NCI-H1048 (cell line): ENCODE measurements at regions not wholly inside any gene's neighbourhood (a gene's known extent, or its start where the extent isn't known, plus 50 kb on each side); places are given as distances from the start of the nearest gene placed in this dataset.

ENCODE experiments used
- DNase-seq: peaks from one replicate; lab custom pipeline; 2025; lab: John Stamatoyannopoulos, UW

GRCh38 chr1:83028467-83028866, 970.5 kb downstream of the TTLL7 start:
- no peak for DNase-seq

DNA sequence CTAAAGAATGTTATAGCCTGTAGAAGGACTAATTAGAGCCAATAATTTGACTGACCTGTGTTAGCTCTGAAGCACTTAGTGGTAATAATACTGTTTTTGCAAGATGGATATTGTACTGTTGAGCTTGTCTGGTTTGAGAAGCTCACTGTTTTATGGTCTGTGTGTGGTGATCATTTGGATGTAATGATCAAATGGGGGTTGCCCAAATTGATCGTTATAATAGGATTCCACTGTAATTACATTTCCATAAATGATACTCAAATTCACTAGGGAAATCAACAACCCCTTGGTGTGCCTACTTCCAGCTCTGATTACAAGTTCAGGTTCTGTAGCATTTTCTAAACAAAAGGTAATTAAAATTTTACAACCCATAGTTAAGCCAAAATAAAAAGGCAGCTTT, 971.4 kb downstream of the TTLL7 start:
- DNase-seq = no peak

GRCh38 chr1:83026745-83027144, 972.2 kb downstream of the TTLL7 start:
- no peak for DNase-seq

DNA sequence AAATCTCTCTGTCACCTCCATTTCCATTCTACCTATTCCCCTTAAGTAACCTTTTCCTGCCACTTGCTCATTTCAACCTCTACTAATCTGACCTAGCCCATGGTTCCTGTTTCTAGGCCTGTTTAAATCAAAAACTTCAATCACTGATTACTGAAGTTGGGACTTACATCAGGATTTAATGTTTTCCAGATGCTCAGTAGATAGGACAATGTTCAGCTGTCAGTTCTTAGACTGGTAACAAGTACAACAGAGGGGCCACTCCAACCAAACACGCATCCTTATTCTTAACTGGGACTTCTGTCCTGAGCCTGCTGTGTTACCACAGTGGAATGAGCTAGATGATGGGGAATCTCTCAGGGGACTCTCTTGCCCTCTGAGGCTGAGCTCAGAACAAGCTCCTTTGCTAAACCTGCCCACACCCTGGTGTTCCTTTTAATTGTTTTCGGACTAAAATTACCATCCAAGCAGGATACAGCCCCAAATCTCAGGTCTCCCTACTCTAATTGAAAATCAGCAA, 974.6 kb downstream of the TTLL7 start:
- no peak for DNase-seq

- no peak for DNase-seq
Observed at GRCh38 chr1:83023212-83023611, 975.7 kb downstream of the TTLL7 start.

- no peak for DNase-seq
Observed at GRCh38 chr1:83022206-83022605, 976.7 kb downstream of the TTLL7 start.

- DNase-seq = no peak
Observed at GRCh38 chr1:83017701-83018100, 981.2 kb downstream of the TTLL7 start.

DNA sequence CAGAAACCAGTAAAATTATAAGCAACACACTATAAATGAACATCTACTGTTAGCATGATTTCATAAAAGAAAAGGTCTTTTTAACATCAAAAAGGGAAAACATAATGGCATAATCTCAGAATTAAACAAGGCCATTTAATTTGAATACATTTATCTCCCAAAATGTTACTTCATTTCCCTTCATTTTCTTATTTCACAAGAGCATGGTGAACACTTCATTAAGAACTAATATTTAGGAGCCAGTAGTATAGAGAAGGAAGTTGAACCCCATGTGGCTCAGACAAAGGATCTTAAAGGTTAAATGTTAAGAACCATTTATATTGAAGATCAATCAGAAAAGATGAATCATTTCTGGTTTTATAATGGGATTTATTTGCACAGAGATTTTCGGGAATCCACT, 981.7 kb downstream of the TTLL7 start:
- DNase-seq = no peak

GRCh38 chr1:83016354-83016849, 982.5 kb downstream of the TTLL7 start:
- DNase-seq = no peak

GRCh38 chr1:83015163-83015562, 983.8 kb downstream of the TTLL7 start:
- no peak for DNase-seq

DNA sequence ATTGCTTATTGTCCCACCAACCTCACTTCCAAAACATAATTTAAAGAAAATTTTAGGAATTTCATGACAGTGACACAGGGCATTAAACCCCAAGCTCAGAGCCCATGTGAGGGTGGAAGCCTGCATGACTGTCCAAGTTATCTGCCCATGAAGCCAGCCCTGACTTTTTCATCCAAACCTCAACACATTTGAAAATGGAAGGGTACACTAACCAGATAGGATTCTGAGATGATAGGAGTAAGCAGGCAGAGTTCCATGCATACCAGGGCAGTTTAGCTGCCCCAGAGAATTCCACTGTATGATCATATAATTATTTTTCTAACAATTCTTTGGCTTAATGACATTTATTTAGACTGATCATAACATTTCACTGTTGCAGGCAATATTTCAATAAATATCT, 986.0 kb downstream of the TTLL7 start:
- DNase-seq = no peak

DNA sequence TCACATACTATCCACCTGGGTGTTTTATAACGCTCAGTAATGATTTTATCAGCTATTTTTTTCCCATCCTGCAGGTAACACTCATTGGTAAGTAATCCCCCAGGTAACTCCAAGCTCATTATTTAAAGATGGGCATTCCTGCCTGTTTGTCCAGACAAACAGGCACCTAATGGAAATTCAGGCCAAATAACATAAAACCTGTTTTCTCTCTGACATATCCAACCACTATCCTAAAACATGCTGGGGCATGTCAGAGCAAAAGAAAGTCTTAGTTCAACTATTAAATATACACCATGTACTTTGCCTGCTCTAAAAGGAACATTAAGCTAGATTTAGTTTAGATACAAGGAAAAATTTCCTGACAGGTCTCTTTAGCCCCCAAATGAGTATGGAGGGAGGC, 987.7 kb downstream of the TTLL7 start:
- DNase-seq = no peak

- DNase-seq = no peak
Observed at GRCh38 chr1:83006271-83006670, 992.7 kb downstream of the TTLL7 start.

DNA sequence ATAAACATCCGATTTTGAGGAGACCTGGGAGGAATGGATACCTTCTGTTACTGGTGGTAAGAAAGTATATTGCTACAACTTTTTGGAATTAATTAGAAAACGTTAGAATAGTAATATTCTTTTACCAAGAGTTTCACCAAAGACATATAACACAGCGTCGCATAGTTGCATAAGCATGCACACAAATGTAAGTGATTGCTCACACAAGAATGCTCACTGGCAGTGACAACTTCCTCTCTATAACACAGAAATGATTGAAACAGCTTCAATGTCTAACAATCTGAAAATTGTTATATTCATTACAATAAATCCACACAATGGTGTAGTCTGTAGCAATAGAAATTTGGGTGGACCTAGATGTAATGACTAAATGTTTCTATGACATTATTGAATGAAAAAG, 998.6 kb downstream of the TTLL7 start:
- no peak for DNase-seq

DNA sequence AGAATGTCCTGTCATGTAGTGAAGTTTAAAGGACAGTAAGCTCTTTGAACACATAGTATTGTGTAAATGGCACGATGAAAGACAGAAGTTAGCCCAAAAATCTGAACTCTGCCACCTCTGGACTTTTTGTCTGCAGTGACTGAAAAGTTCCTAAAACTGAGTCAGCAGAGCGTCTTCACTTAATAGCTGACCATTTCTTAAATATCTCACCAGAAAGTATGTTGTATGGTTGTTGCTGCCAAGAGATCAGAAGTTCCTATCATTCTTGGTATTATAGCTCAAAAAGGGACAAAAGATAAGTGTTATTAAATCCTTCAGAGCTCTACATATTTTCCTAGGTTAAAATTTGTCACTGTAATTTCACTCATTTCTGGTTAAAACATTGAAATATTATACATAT, 1003.0 kb downstream of the TTLL7 start:
- DNase-seq = no peak

DNA sequence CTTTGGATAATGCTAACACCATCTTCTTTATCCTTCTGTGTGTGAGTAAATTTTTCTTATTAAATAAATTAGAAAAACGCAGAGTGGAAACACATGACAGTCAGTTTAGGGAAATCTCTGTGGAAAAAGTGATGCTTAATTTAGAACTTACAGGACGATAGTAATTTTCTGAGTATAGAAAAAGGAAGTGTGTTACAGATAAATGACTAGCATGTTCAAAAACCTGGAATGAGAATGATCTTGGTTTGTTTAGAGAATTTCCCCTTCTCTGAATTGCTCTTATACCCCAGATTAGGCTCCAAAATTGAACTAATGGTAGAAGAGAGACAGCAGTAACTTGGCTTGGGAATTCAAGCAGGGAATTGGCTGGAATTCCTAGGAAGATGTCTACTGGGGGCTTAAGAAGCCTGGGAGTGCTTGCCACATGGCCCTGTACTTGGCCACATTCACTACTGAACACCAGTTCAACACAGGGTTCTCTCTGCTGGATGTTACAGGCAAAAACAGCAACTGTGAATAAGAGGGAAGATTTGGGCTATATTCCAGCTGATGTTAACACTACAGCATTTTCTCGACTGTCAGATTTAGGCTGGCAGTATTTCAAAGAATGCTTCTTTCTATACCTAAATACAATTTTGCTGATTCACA, 1004.2 kb downstream of the TTLL7 start:
- DNase-seq = no peak

GRCh38 chr1:82991569-82991968, 1007.4 kb downstream of the TTLL7 start:
- DNase-seq = no peak

- DNase-seq = no peak
Observed at GRCh38 chr1:82979593-82980236, 1019.2 kb downstream of the TTLL7 start.

- no peak for DNase-seq
Observed at GRCh38 chr1:82978461-82979324, 1020.2 kb downstream of the TTLL7 start.

GRCh38 chr1:82972841-82973553, 1025.9 kb downstream of the TTLL7 start:
- DNase-seq = no peak

- no peak for DNase-seq
Observed at GRCh38 chr1:82969340-82969739, 1029.6 kb downstream of the TTLL7 start.

- no peak for DNase-seq
Observed at GRCh38 chr1:82962658-82963057, 1036.3 kb downstream of the TTLL7 start.
